ENCODE measurements at regions not wholly inside any gene's neighbourhood (a gene's known extent, or its start where the extent isn't known, plus 50 kb on each side); places are given as distances from the start of the nearest gene placed in this dataset.
A peak's percentile ranks its signal among the peaks of the same experiment; 100 is the strongest.
"Not testable (repeated sequence)": the region's sequence is repeated elsewhere in the genome, so short reads cannot be mapped to it uniquely, and the experiment has no call there.

GRCh38 chr2:88865801-88866371 is 174.4 kb downstream of the RPIA start:
- DNase-seq = no peak

GRCh38 chr2:88866756-88867155 is 175.3 kb downstream of the RPIA start:
- DNase-seq = peak; percentile 48

- no peak for DNase-seq
Observed at GRCh38 chr2:88868861-88869260, 177.4 kb downstream of the RPIA start.

- DNase-seq = no peak
Observed at GRCh38 chr2:88870267-88870839, 178.9 kb downstream of the RPIA start.

- no peak for DNase-seq
Observed at GRCh38 chr2:88871336-88871735, 179.9 kb downstream of the RPIA start.

- no peak for DNase-seq
Observed at GRCh38 chr2:88873620-88874019, 182.1 kb downstream of the RPIA start.

GRCh38 chr2:88874063-88874657 is 182.7 kb downstream of the RPIA start:
- DNase-seq = peak; percentile 48

GRCh38 chr2:88875736-88876135 is 184.3 kb downstream of the RPIA start:
- no peak for DNase-seq

GRCh38 chr2:88880441-88880953 is 189.0 kb downstream of the RPIA start:
- peak; percentile 41 for DNase-seq

GRCh38 chr2:88885275-88885674 is 193.8 kb downstream of the RPIA start:
- peak; percentile 18 for DNase-seq

GRCh38 chr2:88885679-88886416 is 194.4 kb downstream of the RPIA start:
- no peak for DNase-seq

- not testable (repeated sequence) for DNase-seq
Observed at GRCh38 chr2:88887466-88887865, 196.0 kb downstream of the RPIA start.

- no peak for DNase-seq
Observed at GRCh38 chr2:88892207-88892606, 200.7 kb downstream of the RPIA start.

GRCh38 chr2:88892788-88893187 is 201.3 kb downstream of the RPIA start:
- DNase-seq = no peak

GRCh38 chr2:88896971-88897370 is 205.5 kb downstream of the RPIA start:
- no peak for DNase-seq

- DNase-seq = no peak
Observed at GRCh38 chr2:88897715-88898114, 206.2 kb downstream of the RPIA start.

- no peak for DNase-seq
Observed at GRCh38 chr2:88903749-88904353, 212.4 kb downstream of the RPIA start.

GRCh38 chr2:88913280-88913679 is 221.8 kb downstream of the RPIA start:
- no peak for DNase-seq

- DNase-seq = no peak
Observed at GRCh38 chr2:88919087-88919738, 227.7 kb downstream of the RPIA start.

- DNase-seq = not testable (repeated sequence)
Observed at GRCh38 chr2:88920399-88920798, 228.9 kb downstream of the RPIA start.

GRCh38 chr2:88924533-88924932 is 233.1 kb downstream of the RPIA start:
- no peak for DNase-seq

- DNase-seq = no peak
Observed at GRCh38 chr2:88925770-88926462, 234.4 kb downstream of the RPIA start.

Measured in CD4-positive, alpha-beta T cell treated with Interleukin-15 for 1 hour (primary cell).